ENCODE measurements at regions not wholly inside any gene's neighbourhood (a gene's known extent, or its start where the extent isn't known, plus 50 kb on each side); places are given as distances from the start of the nearest gene placed in this dataset.

DNA sequence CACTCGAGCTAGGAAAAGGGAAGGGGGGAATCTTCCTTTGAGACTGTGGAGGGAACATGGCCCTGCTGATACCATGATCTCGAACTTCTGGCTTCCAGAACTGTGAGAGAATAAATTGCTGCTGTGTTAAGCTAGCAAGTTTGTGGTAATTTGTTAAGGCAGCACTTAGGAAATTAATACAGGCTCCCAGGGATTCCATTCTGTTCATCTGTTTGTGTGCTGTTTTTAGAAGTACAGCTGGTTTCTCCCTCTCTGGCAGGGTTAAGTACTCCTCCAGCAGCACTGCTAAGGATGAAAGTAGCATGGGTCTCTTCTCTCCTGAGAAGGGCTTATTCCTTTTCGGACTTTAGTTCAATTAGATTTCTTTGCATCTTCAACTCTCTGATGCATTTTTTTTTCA is 268.3 kb downstream of the HHIPL2 start:
- no peak for TF ChIP-seq POLR2A (IDR thresholded peaks at IDR 0.05)
- no peak for TF ChIP-seq CTCF (IDR thresholded peaks at IDR 0.05)
